Activated T-cell treated with anti-CD3 and anti-CD28 coated beads, Interleukin-2, amount 50 U/mL, for 48 hours (primary cell): ENCODE measurements at regions not wholly inside any gene's neighbourhood (a gene's known extent, or its start where the extent isn't known, plus 50 kb on each side); places are given as distances from the start of the nearest gene placed in this dataset.
"Not testable (repeated sequence)": the region's sequence is repeated elsewhere in the genome, so short reads cannot be mapped to it uniquely, and the experiment has no call there.

Experiments used
- DNase-seq, 2 experiments: peaks; one replicate each; pipeline ENCODE4 v3.0.0-alpha.2; 2020

DNA sequence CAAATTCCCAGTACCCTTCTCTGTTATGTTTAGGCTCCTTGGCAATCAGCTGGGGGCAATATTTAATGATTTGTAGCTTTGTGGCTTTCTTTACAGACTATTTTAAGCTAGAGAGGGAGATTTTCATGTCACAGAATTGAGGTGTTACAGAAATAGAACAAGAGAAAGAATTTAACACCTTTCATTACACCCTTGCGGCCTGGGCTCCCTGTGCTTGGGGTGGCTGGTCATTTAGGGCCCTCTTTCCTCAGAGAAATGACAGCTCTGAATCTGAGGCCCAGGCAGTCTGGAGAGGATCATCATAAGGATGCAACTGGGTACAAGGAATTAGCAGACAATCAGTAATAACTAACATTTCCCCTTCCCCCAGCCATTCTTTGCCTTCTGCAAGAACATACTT is 104.5 kb upstream of the INTU start:
- no peak for DNase-seq

DNA sequence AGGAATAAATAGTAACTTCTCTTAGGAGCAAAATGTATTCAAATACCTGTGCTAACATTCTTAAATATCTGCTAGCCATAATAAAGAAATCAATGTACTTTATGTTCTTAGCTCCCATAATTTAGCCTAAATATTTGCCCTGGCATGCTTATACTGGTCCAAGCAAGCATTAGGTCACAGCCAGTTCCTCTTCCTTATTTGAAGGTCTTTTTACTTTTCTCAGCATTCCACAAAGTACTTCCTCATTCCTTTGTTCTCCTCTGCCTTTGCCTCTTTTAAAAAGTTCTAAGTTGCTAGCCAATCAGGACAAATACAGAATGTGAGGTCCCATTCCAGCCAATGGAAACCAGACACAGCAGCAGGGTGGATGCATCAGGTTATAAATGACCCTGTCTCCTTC is 102.9 kb upstream of the INTU start:
- not testable (repeated sequence) for DNase-seq

DNA sequence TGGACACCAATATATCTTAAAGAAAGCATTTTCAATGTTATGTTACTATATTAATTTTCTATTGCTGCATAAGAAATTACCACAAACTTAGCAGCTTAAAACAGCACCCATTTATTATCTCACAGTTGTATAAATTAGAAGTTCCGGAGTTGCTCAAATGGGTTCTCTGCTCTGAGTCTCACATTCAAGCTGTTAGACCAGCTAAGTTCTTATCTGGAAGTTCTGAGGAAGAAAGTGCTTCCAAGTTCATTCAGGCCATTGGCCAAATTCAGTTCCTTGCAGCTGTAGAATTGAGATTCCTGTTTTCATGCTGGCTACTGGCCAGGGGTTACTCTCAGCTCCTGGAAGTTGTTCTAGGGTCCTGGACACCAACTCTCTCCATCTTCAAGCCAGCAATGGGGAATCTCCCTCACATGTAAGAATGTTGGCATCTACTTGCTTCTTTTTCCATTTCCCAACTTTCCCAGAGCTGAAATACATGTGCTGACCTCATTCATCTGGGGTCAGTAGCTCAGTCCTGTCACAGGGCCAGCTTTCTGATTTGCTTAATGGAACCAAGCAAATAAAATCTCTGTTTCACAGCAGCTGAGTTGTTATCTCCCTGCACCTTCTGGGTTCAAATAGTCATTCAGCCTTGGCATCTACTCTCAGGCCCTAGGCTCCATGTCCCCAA is 99.6 kb upstream of the INTU start:
- no peak for DNase-seq

DNA sequence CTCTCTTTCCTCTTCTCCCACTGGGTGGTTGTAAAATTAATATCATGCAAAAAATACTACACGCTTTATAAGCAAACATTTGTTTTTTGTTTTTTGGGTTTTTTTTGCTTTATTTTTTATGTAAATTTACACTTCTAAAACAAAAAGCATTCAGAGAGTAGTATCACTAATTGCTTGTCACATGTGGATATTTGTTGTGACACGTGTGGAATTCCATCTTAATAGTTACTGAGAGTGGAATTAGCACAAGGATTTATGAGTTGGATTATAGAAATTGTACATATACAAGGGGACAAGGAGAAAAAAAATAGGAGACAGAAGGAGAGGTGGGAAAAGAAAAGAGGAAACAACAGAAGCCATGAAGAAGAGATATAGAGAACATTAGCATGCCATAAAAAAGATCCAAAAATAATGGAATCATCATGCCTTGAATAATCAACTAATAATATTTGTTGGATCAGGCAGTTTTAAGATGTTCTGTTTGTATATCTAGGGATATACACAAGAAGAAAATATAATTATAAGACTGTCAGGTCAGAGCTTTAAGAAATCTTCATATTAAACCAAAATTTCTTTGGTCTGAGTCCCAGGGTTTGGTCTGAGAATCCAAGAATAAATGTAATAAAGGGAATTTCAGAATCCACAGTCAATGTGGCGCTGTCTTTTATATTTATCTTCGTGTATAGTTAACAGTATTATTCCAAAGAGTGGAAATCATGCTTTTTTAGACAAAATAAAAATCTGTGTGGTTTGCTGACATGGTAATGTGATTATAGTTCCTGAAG is 98.5 kb upstream of the INTU start:
- no peak for DNase-seq

DNA sequence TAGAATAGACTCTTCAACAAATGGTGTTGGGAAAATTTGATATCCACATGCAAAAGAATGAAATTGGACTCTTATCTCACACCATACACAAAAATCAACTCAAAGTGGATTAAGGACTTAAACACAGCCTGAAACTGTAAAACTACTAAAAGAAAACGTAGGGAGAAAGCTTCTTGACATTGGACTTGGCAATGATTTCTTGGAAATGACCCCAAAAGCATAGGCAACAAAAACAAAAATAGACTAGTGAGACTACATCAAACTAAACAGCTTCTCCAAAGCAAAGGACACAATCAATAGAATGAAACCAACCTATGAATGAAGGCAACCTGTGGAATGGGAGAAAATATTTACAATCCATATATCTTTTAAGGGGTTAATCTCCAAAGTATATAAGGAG is 94.7 kb upstream of the INTU start:
- DNase-seq, result no peak

DNA sequence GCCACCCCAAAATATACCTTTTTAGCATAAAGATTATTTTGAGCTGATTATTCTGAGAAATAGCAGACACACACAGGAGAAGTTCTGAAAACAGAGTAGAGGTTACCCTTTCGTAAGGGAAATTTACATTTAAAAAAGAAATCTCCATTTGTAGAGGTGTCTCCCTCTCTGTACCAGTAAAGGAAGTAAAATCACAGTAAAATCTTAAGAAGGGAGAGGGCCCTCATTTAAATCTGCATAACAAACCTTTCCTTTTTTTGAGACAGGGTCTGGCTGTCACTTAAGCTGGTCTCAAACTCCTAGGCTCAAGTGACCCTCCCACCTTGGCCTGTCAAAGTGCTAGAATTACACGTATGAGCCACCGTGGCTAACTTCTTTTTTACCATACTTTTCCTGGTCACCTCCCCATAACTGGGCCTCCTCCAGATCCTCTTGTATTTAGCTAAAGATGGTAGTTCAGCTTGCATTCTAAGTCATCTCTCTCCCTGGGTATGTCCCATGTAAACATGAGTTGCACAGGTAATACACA is 92.2 kb upstream of the INTU start:
- DNase-seq, result no peak

DNA sequence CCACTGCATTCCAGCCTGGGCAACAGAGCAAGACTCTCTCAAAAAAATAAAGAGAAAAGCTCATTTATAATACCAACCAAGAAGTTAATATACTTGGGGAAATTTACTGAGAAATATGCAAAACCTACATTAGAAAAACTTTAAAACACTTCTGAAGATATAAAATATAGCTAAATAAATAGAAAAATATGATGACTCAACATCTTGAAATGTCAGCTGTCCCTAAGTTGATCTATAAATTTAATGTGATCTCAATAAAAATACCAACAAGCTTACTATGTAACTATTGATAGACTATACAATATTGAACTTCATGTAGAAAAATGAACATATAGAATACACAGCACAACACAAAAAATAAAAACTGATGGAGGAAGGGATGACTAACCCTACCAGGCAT is 87.5 kb upstream of the INTU start:
- DNase-seq, result no peak

DNA sequence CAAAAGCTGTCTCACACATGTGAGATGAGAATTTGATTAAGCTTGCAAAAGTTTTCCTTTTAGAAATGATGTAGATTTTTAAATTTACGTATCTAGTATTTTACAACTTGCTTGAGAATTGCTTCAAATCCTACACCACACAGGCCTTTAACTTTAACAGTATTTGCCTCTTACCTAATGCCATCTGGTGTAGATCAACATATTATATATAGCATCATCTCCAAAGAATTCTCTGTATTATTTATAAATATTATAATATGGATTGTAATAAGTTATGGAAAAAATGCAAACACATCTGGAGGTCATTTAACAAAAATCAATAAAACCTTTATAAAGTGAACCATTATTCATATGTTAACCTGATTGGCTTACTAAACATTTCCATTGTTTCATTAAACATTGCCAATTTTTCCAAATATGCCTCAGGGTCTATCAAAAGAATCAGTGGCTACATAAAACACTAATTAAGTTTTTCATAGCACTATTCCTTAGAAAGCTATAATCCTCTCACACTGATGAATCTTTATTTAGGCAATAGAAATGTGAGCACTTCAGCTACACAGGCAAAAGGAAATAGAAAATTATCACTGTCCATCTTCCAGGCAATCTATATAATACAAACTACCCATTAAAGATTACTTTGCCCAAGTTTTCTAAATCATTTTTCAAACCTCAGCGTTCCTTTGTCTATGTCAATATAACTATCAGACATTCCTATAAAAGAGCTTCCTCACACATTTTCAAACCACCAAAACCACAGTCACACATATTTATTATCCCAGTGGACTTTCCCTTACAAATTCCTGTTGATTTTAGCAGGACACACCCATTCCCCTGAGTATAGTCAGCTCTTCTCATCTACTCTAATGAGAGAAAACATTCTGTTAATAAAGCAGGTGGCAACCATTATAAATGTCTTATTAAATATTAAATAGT is 83.5 kb upstream of the INTU start:
- no peak for DNase-seq

DNA sequence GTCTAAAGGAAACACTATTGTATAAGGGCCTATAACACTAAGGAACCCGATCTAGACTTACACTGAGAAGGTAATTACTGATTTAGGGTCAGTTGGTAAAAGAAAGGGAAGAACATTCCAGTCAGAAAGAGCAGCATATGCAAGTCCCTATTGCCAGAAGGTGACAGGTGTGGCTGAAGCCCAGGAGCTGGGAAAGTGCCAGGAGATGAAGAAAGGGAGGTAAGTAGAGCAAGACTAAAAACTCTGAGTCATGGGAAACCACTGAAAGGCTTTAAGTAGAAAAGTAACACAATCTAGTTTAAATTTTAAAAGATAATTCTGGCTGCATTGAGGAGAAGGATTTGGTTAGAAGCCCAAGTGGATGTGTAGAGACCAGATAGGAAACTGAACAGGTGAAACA is 77.7 kb upstream of the INTU start:
- DNase-seq, result no peak

DNA sequence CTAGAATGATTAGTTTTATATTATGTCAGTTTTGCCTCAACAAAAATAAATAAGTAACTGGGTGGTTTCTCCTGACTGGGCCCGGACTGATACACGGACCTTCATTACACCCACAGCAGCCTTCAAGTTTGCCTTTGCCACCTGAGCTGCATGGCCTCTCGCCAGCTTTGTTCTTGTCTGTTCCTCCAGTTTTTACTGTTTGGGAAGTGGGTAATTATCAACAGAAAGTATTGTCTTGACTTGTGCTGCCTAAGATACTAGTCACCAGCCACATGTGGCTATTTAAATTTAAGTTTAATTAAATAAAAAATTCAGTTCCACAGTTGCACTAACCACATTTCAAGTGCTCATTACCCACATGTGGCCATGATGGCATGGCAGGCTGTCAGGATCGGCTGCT is 74.7 kb upstream of the INTU start:
- no peak for DNase-seq

DNA sequence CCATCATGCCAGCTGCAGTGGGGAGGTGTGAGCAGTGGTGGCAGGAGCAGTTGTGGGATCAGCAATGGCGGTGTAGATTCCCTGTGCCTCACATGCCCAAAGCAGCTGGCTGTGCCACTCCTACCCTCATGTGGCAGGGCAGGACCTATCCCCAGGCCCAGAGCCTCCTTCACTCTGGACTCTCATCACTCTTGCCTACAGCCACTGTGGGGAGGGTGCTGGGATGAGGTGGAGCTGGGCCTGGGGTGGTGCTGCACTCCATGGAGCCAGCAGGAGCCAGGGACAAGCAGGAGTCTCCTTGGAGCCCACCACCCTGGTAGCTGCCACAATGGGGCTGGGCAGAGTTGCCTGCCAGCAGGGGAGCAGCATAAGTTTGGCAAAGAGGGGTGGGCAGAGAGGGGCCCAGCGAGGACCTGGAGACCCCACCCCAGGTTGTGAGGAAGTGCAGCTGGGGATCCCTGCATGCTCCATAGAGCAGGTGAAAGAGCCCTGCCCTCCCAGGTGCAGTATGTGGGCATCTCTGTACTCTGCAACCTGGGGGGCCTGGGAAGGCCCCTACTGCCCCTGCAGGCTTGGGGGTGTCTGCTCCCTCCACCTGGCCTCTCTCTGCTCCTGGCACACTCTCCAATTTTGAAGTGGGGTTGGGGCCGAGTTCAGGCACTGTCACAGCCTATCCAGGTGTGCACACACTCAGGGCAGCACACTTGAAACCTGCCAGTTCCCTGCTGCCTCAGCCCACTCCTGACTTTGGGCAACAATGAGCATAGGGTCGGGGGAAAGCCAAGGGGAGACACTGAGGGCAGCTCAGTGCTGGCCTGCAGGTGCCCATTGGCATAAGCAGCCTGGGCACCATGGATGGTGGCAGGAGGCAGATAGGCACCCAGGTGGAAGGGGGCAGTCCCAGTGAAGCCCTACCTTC is 74.0 kb upstream of the INTU start:
- no peak for DNase-seq

DNA sequence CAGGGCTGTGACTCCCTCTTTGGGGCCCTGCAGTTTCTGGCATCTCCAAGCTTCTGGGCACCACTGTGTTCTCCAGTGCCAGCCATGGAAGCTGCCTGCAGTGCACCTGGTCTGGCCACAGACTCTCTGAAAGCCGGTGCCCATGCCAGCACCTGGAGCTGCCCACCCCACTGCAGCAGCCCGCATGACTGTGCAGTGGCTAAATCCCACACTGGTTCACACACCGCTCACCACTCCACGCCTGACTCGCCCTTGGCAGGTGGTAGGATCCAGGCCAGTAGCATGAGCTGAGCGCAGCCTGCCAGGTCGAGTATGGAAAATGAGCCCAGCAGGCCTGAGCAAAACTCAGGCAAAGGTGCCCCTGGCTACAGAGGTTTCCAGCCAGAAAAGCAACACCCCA is 72.8 kb upstream of the INTU start:
- DNase-seq, result no peak

DNA sequence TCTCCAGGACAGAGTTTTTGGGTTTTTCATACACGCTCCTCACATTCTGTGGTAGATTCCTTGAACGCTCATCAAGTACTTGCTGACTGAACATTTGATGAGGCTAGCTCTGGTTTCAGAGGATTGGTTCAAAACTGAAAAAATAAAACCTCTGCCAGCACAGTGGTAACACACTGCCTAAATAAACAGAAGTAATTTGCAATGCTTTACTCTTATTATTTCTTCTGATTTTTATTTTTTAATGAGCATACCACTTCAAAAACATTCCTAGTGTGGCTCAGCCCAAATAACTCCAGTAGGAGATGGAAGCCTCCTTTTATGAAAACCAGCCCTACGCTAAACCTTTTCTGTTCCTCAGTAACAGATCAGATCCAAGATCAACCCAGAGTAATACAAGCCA is 72.0 kb upstream of the INTU start:
- no peak for DNase-seq

DNA sequence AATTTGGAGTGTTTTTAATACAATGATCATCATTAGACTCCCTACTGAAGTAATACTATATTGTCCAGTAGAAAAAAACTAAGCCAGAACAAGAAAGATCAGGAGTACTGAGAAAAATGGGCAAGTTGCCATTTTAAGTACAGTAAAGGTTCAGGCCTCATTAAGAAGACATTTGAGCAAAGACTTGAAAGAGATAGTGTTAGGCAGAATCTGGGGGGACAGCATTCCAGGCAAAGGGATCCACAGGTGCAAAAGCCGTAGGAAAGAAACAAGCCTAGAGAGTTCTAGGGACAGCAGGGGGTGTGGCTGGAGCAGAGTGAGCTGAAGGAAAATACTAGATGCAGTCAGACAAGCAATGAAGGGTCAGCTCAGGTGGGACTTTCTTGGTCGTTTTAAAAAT is 58.1 kb upstream of the INTU start:
- no peak for DNase-seq

DNA sequence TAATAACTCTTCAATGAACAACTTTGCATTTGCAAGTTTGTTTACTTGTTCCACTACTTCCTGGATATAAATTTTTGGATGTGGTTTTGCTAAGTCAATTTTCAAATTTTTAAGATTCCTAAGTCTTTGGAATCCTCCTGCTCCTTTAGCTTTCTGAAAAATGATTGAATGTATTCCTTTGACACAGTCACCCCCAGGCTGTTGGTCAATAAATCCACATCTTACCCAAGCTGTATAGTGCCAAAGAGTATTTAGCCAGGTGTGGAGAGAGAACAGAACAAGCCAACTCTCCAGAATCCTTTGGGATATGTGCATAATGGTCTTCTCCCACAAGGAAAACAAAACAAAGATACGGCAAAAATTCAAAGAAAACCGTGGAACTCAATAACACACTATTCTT is 56.9 kb upstream of the INTU start:
- DNase-seq, result no peak

DNA sequence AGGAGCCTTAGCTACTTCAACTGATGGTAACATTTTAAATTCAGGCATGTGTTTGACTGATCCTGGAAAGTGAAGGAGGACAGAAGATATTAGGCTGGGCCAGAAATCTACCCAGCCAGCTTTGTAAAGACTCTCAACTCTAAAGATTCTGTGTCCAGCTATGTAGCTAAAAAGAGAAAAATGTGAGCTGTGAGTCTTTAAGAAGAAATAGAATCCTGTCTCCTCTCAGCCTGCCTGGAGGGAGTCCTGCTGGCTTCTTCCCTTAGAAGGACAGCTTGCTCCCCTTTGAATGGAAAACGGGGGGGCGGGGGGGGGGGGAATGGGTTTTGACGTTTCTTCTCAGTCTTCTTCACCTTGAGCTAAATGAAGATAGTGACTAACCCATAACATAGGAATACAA is 54.3 kb upstream of the INTU start:
- DNase-seq, result no peak

DNA sequence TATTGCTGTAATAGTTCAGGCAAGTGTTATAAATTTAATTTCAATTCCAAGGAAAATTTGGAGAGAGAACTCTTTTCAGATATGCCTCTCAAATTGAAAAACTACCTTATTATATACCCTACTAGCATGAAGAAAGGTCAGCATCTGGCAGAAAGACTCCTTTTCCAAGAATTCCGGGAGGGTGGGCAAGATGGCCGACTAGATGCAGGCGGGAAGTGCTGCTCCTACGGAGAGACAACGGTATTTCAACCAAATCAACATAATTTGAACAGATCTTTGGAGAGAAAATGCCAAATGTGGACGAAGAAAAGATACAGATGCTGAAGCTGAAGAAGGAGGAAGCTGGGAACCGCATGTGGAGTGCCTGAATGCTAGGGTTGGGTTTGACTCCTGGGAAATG is 53.8 kb upstream of the INTU start:
- DNase-seq, result no peak

DNA sequence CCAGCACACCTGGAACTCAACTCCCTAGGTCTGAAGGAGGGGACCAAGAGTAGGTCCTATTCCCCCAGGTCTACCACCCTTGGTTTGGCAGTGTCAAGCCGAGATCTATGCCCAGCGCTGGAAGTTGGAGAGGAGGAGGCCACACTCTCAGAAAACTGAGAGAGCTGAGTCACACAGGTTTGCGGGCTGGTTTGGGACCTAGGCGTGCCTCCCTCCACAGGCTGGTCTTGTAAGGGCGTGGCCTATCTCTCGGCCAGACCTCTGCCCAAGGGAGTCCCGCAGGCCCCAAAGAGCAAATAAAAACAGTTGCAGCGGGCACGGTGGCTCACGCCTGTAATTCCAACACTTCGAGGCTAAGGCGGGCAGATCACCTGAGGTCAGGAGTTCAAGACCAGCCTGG is 52.9 kb upstream of the INTU start:
- DNase-seq, result no peak

DNA sequence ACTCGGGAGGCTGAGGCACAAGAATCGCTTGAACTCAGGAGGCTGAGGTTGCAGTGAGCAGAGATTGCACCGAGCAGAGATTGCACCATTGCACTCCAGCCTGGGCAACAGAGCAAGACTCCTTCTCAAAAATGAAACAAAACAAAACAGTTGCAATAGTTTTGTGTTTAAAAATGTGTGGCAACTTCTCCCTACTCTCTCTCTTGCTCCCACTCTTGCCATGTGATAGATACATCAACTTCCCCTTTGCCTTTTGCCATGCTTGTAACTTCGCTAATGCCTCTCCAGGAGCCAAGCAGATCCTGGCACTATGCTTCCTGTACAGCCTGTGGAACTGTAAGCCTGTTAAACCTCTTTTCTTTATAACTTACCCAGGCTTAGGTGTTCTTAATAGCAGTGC is 52.5 kb upstream of the INTU start:
- DNase-seq, result no peak

DNA sequence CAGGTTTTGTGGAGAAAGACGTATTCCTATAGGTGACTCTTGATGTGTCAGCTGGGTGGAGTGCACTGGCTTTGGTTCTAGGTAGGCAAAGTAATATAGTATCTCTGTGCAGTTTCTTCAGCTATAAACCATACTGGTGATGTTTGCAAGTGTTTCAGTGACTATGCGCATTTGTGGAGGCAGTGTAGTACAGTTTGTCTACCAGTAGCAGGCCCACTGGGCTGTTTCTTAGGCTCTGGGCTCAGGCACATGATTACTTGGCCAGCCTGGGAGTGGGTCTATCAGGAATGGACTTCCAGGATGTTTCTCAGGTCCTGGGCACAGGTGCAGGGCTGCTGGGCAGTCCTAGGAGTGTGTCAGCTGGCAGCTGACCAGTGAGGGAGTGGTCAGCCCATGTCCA is 51.9 kb upstream of the INTU start:
- no peak for DNase-seq
